Omental fat pad (tissue), 3 donors: ENCODE measurements at regions not wholly inside any gene's neighbourhood (a gene's known extent, or its start where the extent isn't known, plus 50 kb on each side); places are given as distances from the start of the nearest gene placed in this dataset.

Experiments used
- ATAC-seq: fragments of 150-250 bp; one replicate; pipeline ENCODE4 v1.9.1; 2016; ENCODE audit warnings: mild to moderate bottlenecking, moderate library complexity; ENCODE audit not compliant: low FRiP score
- DNase-seq: peaks from one replicate; pipeline ENCODE4 v3.0.0-alpha.2; 2019; ENCODE audit warnings: low spot score
- CTCF ChIP-seq, 3 donors: fragments of 450-650 bp; IDR thresholded peaks; one replicate each; pipeline ENCODE4 v1.5.1; 2016 to 2017; ENCODE audit warnings: antibody characterized with exemption in 3 of 3, mild to moderate bottlenecking in 3 of 3, moderate library complexity in 2 of 3

GRCh38 chr18:56246916-56247315 lies 391.5 kb downstream of the TXNL1 start:
- no peak for TF ChIP-seq CTCF (IDR thresholded peaks at IDR 0.05)
- DNase-seq (no peak), ATAC-seq (no peak)

GRCh38 chr18:56245866-56246580 lies 392.4 kb downstream of the TXNL1 start:
- TF ChIP-seq CTCF (IDR thresholded peaks at IDR 0.05), result no peak
- no peak for DNase-seq
- no peak for ATAC-seq

GRCh38 chr18:56240405-56240804 lies 398.0 kb downstream of the TXNL1 start:
- no peak for TF ChIP-seq CTCF (IDR thresholded peaks at IDR 0.05)
- no peak for DNase-seq
- ATAC-seq, result no peak

GRCh38 chr18:56238576-56238975 lies 399.8 kb downstream of the TXNL1 start:
- ATAC-seq (no peak), DNase-seq (no peak)
- TF ChIP-seq CTCF (IDR thresholded peaks at IDR 0.05), result no peak

- DNase-seq, result no peak
- TF ChIP-seq CTCF (IDR thresholded peaks at IDR 0.05), result no peak
Measured at GRCh38 chr18:56235481-56236013, 402.8 kb downstream of the TXNL1 start.

GRCh38 chr18:56235071-56235470 lies 403.3 kb downstream of the TXNL1 start:
- ATAC-seq (no peak), DNase-seq (no peak)
- no peak for TF ChIP-seq CTCF (IDR thresholded peaks at IDR 0.05)

More at GRCh38 chr18:56235481-56236013, 402.8 kb downstream of the TXNL1 start:
- ATAC-seq, result no peak

- no peak for TF ChIP-seq CTCF (IDR thresholded peaks at IDR 0.05)
- no peak for DNase-seq
- peak; percentile 89 for ATAC-seq
Measured at GRCh38 chr18:56233595-56233994, 404.8 kb downstream of the TXNL1 start.
